ENCODE measurements at regions not wholly inside any gene's neighbourhood (a gene's known extent, or its start where the extent isn't known, plus 50 kb on each side); places are given as distances from the start of the nearest gene placed in this dataset.
"Not testable (repeated sequence)": the region's sequence is repeated elsewhere in the genome, so short reads cannot be mapped to it uniquely, and the experiment has no call there.

- no peaks in the 10 kb centered on the region for H3K36me3 Mint-ChIP-seq (ENCODE audit: low read depth)
- no peak overlapping the region for H3K4me3 Mint-ChIP-seq (ENCODE audit: unreplicated experiment)
- no peak for TF ChIP-seq CTCF (IDR thresholded peaks at IDR 0.05)
- DNase-seq (ENCODE audit: low spot score) = no peak
- no peaks in the 10 kb centered on the region for H3K27me3 Mint-ChIP-seq (ENCODE audit: low read depth)
- no peak overlapping the region for H3K27ac Mint-ChIP-seq (ENCODE audit: unreplicated experiment)
- no peaks in the 10 kb centered on the region for H3K4me1 Mint-ChIP-seq (ENCODE audit: low read depth)
- no peaks in the 10 kb centered on the region for H3K9me3 Mint-ChIP-seq (ENCODE audit: low read depth)
Observed at GRCh38 chr3:77746048-77746447, 706.1 kb downstream of the ROBO2 start.

- no peak overlapping the region for H3K4me3 Mint-ChIP-seq (ENCODE audit: unreplicated experiment)
- H3K36me3 Mint-ChIP-seq (ENCODE audit: low read depth) = no peaks in the 10 kb centered on the region
- no peak for DNase-seq (ENCODE audit: low spot score)
- H3K27ac Mint-ChIP-seq (ENCODE audit: unreplicated experiment) = no peak overlapping the region
- H3K4me1 Mint-ChIP-seq (ENCODE audit: low read depth) = no peaks in the 10 kb centered on the region
- H3K9me3 Mint-ChIP-seq (ENCODE audit: low read depth) = no peaks in the 10 kb centered on the region
- no peaks in the 10 kb centered on the region for H3K27me3 Mint-ChIP-seq (ENCODE audit: low read depth)
- no peak for TF ChIP-seq CTCF (IDR thresholded peaks at IDR 0.05)
Observed at GRCh38 chr3:77746892-77747291, 707.0 kb downstream of the ROBO2 start.

GRCh38 chr3:77756397-77756975, 716.6 kb downstream of the ROBO2 start:
- H3K36me3 Mint-ChIP-seq (ENCODE audit: low read depth) = peaks cover 10% of the 10 kb centered on the region

GRCh38 chr3:77772459-77772858, 732.6 kb downstream of the ROBO2 start:
- TF ChIP-seq CTCF (IDR thresholded peaks at IDR 0.05) = no peak
- H3K4me3 Mint-ChIP-seq (ENCODE audit: unreplicated experiment) = no peak overlapping the region

More at GRCh38 chr3:77756397-77756975, 716.6 kb downstream of the ROBO2 start:
- not testable (repeated sequence) for H3K27me3 Mint-ChIP-seq (ENCODE audit: low read depth); DNase-seq (ENCODE audit: low spot score); H3K4me1 Mint-ChIP-seq (ENCODE audit: low read depth); H3K4me3 Mint-ChIP-seq (ENCODE audit: unreplicated experiment); H3K27ac Mint-ChIP-seq (ENCODE audit: unreplicated experiment)
- peaks cover 37% of the 10 kb centered on the region for H3K9me3 Mint-ChIP-seq (ENCODE audit: low read depth)

GRCh38 chr3:77773084-77773483, 733.2 kb downstream of the ROBO2 start:
- no peak for DNase-seq (ENCODE audit: low spot score)
- Mint-ChIP-seq H3K27me3 (ENCODE audit: low read depth) (no peaks in the 10 kb centered on the region), H3K36me3 (ENCODE audit: low read depth) (no peaks in the 10 kb centered on the region), H3K4me3 (ENCODE audit: unreplicated experiment) (no peak overlapping the region), H3K27ac (ENCODE audit: unreplicated experiment) (no peak overlapping the region), H3K4me1 (ENCODE audit: low read depth) (no peaks in the 10 kb centered on the region), H3K9me3 (ENCODE audit: low read depth) (peaks cover 6% of the 10 kb centered on the region)
- no peak for TF ChIP-seq CTCF (IDR thresholded peaks at IDR 0.05)

More at GRCh38 chr3:77772459-77772858, 732.6 kb downstream of the ROBO2 start:
- Mint-ChIP-seq H3K9me3 (ENCODE audit: low read depth) (peaks cover 6% of the 10 kb centered on the region), H3K27me3 (ENCODE audit: low read depth) (no peaks in the 10 kb centered on the region), H3K36me3 (ENCODE audit: low read depth) (no peaks in the 10 kb centered on the region), H3K27ac (ENCODE audit: unreplicated experiment) (no peak overlapping the region), H3K4me1 (ENCODE audit: low read depth) (no peaks in the 10 kb centered on the region)
- no peak for DNase-seq (ENCODE audit: low spot score)
